Smooth muscle cell (in vitro differentiated cells): ENCODE measurements at regions not wholly inside any gene's neighbourhood (a gene's known extent, or its start where the extent isn't known, plus 50 kb on each side); places are given as distances from the start of the nearest gene placed in this dataset.

Experiments used
- DNase-seq: peaks from one replicate; lab custom pipeline; 2025; ENCODE audit not compliant: unreplicated experiment; lab: John Stamatoyannopoulos, UW
- H2AFZ ChIP-seq: fragments of 200-600 bp; sonication (generic); 2 replicates; pipeline ENCODE4 v1.6.0; 2016; ENCODE audit warnings: antibody characterized with exemption, low read depth, mild to moderate bottlenecking
- H3F3A ChIP-seq: fragments of 200-600 bp; sonication (generic); 2 replicates; pipeline ENCODE4 v1.6.0; 2017; ENCODE audit warnings: antibody characterized with exemption, low read depth
- H3K27ac ChIP-seq: fragments of 200-600 bp; sonication (generic); 2 replicates; pipeline ENCODE4 v1.5.1; 2016; ENCODE audit warnings: low read depth, mild to moderate bottlenecking
- H3K27me3 ChIP-seq: fragments of 200-600 bp; sonication (generic); 2 replicates; pipeline ENCODE4 v1.6.1; 2016; ENCODE audit warnings: low read depth, mild to moderate bottlenecking
- H3K36me3 ChIP-seq: fragments of 200-600 bp; sonication (generic); 2 replicates; pipeline ENCODE4 v1.5.1; 2016; ENCODE audit warnings: low read depth
- H3K4me1 ChIP-seq: fragments of 200-600 bp; sonication (generic); 2 replicates; pipeline ENCODE4 v1.5.1; 2016; ENCODE audit warnings: low read depth
- H3K4me2 ChIP-seq: fragments of 200-600 bp; sonication (generic); 2 replicates; pipeline ENCODE4 v1.6.0; 2016; ENCODE audit warnings: mild to moderate bottlenecking
- H3K4me3 ChIP-seq: fragments of 200-600 bp; sonication (generic); 2 replicates; pipeline ENCODE4 v1.5.1; 2016; ENCODE audit warnings: mild to moderate bottlenecking
- H3K79me2 ChIP-seq: fragments of 200-600 bp; sonication (generic); 2 replicates; pipeline ENCODE4 v1.6.0; 2016; ENCODE audit warnings: low read depth, mild to moderate bottlenecking
- H3K9ac ChIP-seq: fragments of 200-600 bp; sonication (generic); 2 replicates; pipeline ENCODE4 v1.6.0; 2016; ENCODE audit warnings: low read depth
- H3K9me3 ChIP-seq: fragments of 200-600 bp; sonication (generic); replicated peaks from 2 replicates; pipeline ENCODE4 v1.5.1; 2016; ENCODE audit warnings: low read depth
- H4K20me1 ChIP-seq: fragments of 200-600 bp; sonication (generic); 2 replicates; pipeline ENCODE4 v1.6.0; 2016; ENCODE audit warnings: low read depth
- WGBS: methylation state at CpG from one replicate; pipeline ENCODE4 v1.1.7; 2016; ENCODE audit warnings: low lambda C conversion rate; 5-methylcytosine and 5-hydroxymethylcytosine counted together
- TF ChIP-seq, protein P1 (sequence below): fragments of 200-600 bp; sonication (generic); IDR thresholded peaks from 2 replicates; pipeline ENCODE4 v1.5.1; 2017; ENCODE audit warnings: borderline replicate concordance, mild to moderate bottlenecking, antibody characterized with exemption; ENCODE audit not compliant: insufficient read depth, poor library complexity, severe bottlenecking

DNA sequence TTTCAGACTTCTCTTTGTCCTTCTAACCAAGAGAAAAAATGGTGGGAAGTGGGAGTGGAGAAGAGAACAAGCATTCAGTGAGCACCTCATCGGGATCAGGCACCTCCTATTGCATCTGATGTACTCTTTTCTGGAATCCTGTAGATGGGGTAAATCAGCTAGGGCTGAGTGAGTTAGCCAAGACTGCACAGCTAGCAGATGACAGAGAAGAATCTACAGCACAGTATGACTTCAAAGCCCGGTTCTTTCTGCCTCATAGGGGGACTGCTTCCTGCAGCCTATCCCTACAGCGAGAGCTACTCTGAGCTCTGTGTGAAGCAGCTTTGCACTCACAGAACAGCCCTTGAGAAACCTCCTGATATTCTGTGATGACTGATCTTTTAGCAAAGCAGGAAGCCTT is 275.2 kb upstream of the MEIS2 start:
- Histone ChIP-seq H3F3A (no peaks in the 10 kb centered on the region), H3K27me3 (peaks cover 4% of the 10 kb centered on the region), H2AFZ (no peak overlapping the region), H3K4me3 (no peak overlapping the region), H3K36me3 (no peaks in the 10 kb centered on the region), H3K9ac (no peak overlapping the region), H4K20me1 (no peaks in the 10 kb centered on the region), H3K9me3 (no peaks in the 10 kb centered on the region), H3K79me2 (no peaks in the 10 kb centered on the region), H3K4me1 (no peaks in the 10 kb centered on the region), H3K4me2 (no peak overlapping the region), H3K27ac (no peak overlapping the region)
- DNase-seq = no peak
- 68% methylated on average over 3 of the region's 3 CpGs for WGBS
- TF ChIP-seq, protein P1, sequence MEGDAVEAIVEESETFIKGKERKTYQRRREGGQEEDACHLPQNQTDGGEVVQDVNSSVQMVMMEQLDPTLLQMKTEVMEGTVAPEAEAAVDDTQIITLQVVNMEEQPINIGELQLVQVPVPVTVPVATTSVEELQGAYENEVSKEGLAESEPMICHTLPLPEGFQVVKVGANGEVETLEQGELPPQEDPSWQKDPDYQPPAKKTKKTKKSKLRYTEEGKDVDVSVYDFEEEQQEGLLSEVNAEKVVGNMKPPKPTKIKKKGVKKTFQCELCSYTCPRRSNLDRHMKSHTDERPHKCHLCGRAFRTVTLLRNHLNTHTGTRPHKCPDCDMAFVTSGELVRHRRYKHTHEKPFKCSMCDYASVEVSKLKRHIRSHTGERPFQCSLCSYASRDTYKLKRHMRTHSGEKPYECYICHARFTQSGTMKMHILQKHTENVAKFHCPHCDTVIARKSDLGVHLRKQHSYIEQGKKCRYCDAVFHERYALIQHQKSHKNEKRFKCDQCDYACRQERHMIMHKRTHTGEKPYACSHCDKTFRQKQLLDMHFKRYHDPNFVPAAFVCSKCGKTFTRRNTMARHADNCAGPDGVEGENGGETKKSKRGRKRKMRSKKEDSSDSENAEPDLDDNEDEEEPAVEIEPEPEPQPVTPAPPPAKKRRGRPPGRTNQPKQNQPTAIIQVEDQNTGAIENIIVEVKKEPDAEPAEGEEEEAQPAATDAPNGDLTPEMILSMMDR = no peak

DNA sequence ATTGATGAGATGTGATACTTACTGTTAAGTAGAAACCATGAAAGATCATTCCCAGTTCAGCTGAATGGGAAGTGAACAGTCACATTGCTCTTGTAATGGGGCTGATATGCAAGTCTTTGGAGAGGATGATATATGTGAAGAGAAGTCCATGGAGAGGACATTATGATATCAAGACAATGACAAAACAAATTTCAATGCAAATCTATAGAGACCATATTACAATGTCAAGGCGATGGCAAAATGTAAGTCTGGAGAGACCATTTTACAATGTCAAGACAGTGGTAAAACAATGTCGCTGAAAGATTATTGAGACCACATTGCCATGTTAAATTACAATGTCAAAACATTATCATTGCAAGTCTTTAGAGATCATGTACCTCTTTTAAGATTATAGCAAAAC is 277.1 kb upstream of the MEIS2 start:
- Histone ChIP-seq H3K27me3 (peaks cover 4% of the 10 kb centered on the region), H3K9ac (no peak overlapping the region), H3K4me2 (no peak overlapping the region), H3K9me3 (no peaks in the 10 kb centered on the region), H2AFZ (no peak overlapping the region), H3K36me3 (no peaks in the 10 kb centered on the region), H3K4me1 (no peaks in the 10 kb centered on the region), H4K20me1 (no peaks in the 10 kb centered on the region), H3K4me3 (no peak overlapping the region), H3K79me2 (no peaks in the 10 kb centered on the region), H3F3A (no peaks in the 10 kb centered on the region), H3K27ac (no peak overlapping the region)
- WGBS = 90% methylated on average over 2 of the region's 2 CpGs
- DNase-seq = no peak
- TF ChIP-seq, protein P1 = no peak

DNA sequence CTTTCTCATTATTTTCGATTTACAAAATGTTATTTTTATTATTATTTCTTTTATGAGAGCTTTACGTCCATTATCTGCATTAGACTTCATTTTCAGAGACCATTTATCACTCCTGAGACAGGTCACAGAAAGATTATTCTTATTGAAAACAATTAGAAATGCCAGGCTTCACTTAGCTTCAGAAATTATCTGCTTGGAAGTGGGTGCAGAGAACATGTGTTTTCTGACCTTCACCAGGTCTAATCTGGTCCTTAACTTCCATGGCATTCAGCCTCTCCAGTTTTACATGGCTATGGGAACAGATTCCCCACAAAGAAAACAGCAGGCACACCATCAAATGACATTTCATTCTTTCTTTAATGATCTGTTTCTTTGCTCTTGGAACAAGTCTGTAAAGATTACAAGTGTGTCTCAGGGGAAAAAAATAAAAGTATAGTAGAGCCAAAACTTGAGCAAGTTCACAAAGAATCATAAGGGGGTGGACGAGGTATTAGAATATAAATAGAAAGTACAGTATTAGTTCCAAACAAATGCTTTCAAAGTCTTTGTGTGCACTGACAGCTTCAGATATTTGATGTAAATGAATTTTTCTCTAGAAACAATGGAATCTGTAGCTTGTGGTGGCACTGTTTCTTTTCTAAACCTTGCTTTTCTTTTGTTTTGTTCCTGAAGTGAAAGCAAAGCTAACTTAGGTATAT is 294.2 kb upstream of the MEIS2 start:
- H3K4me1 ChIP-seq = no peaks in the 10 kb centered on the region
- TF ChIP-seq, protein P1 = no peak
- no peaks in the 10 kb centered on the region for H3K9me3 ChIP-seq
- H3K36me3 ChIP-seq = no peaks in the 10 kb centered on the region
- no peak overlapping the region for H3K9ac ChIP-seq
- WGBS = 77% methylated on average over 3 of the region's 3 CpGs
- no peak overlapping the region for H2AFZ ChIP-seq
- no peak overlapping the region for H3K27ac ChIP-seq
- DNase-seq = no peak
- H3K27me3 ChIP-seq = no peaks in the 10 kb centered on the region
- no peaks in the 10 kb centered on the region for H4K20me1 ChIP-seq
- no peaks in the 10 kb centered on the region for H3K79me2 ChIP-seq
- no peaks in the 10 kb centered on the region for H3F3A ChIP-seq
- no peak overlapping the region for H3K4me3 ChIP-seq
- no peak overlapping the region for H3K4me2 ChIP-seq

DNA sequence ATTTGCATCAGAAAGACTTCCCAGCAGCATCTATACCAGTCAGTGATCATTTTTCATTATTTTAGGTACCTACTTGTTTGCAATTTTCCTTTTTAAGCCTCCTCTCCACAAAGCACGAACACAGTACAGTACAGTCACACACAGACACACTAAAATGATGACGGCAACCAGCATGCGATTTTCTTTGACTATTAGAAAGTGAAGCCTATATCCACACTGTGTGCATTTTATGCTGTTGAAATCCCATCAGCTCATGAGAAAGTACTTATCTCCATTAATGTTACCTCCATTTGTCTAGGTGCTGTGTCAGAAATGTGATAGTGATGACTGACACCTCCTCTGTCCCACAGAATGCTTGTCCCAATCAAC is 294.7 kb upstream of the MEIS2 start:
- Histone ChIP-seq H3K4me2 (no peak overlapping the region), H3K9me3 (no peaks in the 10 kb centered on the region), H3K4me1 (no peaks in the 10 kb centered on the region), H3K9ac (no peak overlapping the region), H3K4me3 (no peak overlapping the region), H3F3A (no peaks in the 10 kb centered on the region), H3K27me3 (no peaks in the 10 kb centered on the region), H3K36me3 (no peaks in the 10 kb centered on the region), H4K20me1 (no peaks in the 10 kb centered on the region), H2AFZ (no peak overlapping the region), H3K79me2 (no peaks in the 10 kb centered on the region), H3K27ac (no peak overlapping the region)
- 90% methylated on average over 3 of the region's 3 CpGs for WGBS
- no peak for DNase-seq
- TF ChIP-seq, protein P1 = no peak
